ENCODE measurements at regions not wholly inside any gene's neighbourhood (a gene's known extent, or its start where the extent isn't known, plus 50 kb on each side); places are given as distances from the start of the nearest gene placed in this dataset.

DNA sequence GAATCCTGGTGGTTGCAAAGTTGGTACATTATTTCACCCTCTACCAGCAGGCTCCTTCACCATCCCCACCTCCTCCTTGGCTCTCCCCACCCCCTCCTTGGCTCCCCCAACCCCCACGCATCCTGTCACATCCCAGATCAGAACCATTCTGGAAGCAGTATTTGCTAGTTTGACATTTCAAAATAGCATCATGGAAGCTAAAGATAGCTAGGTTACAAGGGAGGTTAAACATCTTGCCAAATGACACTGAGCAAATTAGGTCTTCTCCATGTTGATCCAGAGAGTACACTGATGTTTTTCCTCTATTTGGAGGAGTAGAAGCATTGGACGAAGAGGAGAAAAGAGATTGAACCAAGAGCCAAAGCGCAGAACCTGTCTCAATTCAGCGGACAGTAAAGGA is 158.9 kb upstream of the FGGY start:
- no peak overlapping the region for H3K18ac ChIP-seq (ENCODE audit: extremely low read depth, low read length)
- DNase-seq (ENCODE audit: low read depth in 1 of 2, low spot score in 2 of 2) (no peak), FAIRE-seq (no peak)
- no peaks in the 10 kb centered on the region for H3K79me2 ChIP-seq (ENCODE audit: control insufficient read depth in 1 of 2, insufficient read depth in 2 of 2, low read length in 2 of 2)
- H2AFZ ChIP-seq (ENCODE audit: low read length): no peak overlapping the region
- no peak overlapping the region for H2BK20ac ChIP-seq (ENCODE audit: low read length)
- CTCF ChIA-PET (ENCODE audit: partially characterized antibody): no interaction called here
- peaks cover 2% of the 10 kb centered on the region; the same call in 1 of the 2 replicates for H3K23me2 ChIP-seq (ENCODE audit: low read depth, low read length)
- no peak overlapping the region for H3K14ac ChIP-seq (ENCODE audit: insufficient read length)
- no peak overlapping the region for H2BK120ac ChIP-seq (replicated peaks; ENCODE audit: low read depth, low read length)
- H3K4me1 ChIP-seq (replicated peaks in 1 of 4; ENCODE audit: control insufficient read depth in 3 of 4, insufficient read depth in 4 of 4, low read length in 3 of 4): peaks cover 0 to 4% (median 3%) of the 10 kb centered on the region in 4 experiments; a peak in 4 of 7 replicates
- no peak overlapping the region for H2BK5ac ChIP-seq (ENCODE audit: low read depth, low read length)
- no peak overlapping the region for H2BK12ac ChIP-seq (ENCODE audit: low read depth, low read length)
- no peak overlapping the region for H3K4me3 ChIP-seq (ENCODE audit: extremely low read depth in 1 of 4, insufficient read depth in 2 of 4, low read depth in 3 of 4, low read length in 4 of 4)
- H3K56ac ChIP-seq (replicated peaks; ENCODE audit: insufficient read length, low read depth, low read length): no peak overlapping the region
- no peaks in the 10 kb centered on the region for H4K20me1 ChIP-seq (replicated peaks in 1 of 2; ENCODE audit: control insufficient read depth in 1 of 2, insufficient read depth in 2 of 2, low read length in 2 of 2)
- no peak overlapping the region for H4K91ac ChIP-seq (replicated peaks; ENCODE audit: insufficient read length, low read length)
- no peak overlapping the region for H3K27ac ChIP-seq (ENCODE audit: low read depth, low read length)
- no peak overlapping the region for H3K9ac ChIP-seq (replicated peaks in 1 of 4; ENCODE audit: extremely low read depth in 1 of 4, low read depth in 3 of 4, low read length in 3 of 4)
- 97% methylated on average over 4 of the region's 4 CpGs; no CpG with 5 or more reads in 1 of the 2 experiments for WGBS, 2 experiments (ENCODE audit: extremely low coverage in 1 of 2, insufficient coverage in 1 of 2, insufficient read length in 1 of 2, insufficient replicate concordance in 2 of 2, low coverage in 1 of 2, low lambda C conversion rate in 2 of 2, missing lambda C conversion rate in 1 of 2)
- H3K79me1 ChIP-seq (ENCODE audit: low read depth, low read length): no peaks in the 10 kb centered on the region
- H3K27me3 ChIP-seq (replicated peaks in 1 of 4; ENCODE audit: control insufficient read depth in 3 of 4, extremely low read depth in 1 of 4, insufficient read depth in 3 of 4, low read length in 3 of 4): no peaks in the 10 kb centered on the region
- H4K5ac ChIP-seq (ENCODE audit: insufficient read length, low read depth, low read length): no peak overlapping the region
- H2BK15ac ChIP-seq (ENCODE audit: low read length): no peak overlapping the region
- no peak overlapping the region for H3K4me2 ChIP-seq (ENCODE audit: insufficient read depth in 1 of 2, low read depth in 2 of 2, low read length in 2 of 2)
- POLR2A ChIA-PET (ENCODE audit: partially characterized antibody): no interaction called here
- no peak overlapping the region for H4K8ac ChIP-seq (ENCODE audit: extremely low read depth, insufficient read depth, low read length)
- H3K4ac ChIP-seq (replicated peaks; ENCODE audit: insufficient read length, low read depth, low read length): no peak overlapping the region
- H2AK5ac ChIP-seq (ENCODE audit: low read depth, low read length): no peak overlapping the region
- no peak overlapping the region for H3K23ac ChIP-seq (ENCODE audit: insufficient read length)
- no peaks in the 10 kb centered on the region for H3K36me3 ChIP-seq (ENCODE audit: control insufficient read depth in 2 of 4, insufficient read depth in 4 of 4, low read length in 3 of 4)
- no peaks in the 10 kb centered on the region for H3K9me3 ChIP-seq (ENCODE audit: insufficient read depth in 2 of 2, low read depth in 1 of 2, low read length in 1 of 2)
- TF ChIP-seq, protein P1, sequence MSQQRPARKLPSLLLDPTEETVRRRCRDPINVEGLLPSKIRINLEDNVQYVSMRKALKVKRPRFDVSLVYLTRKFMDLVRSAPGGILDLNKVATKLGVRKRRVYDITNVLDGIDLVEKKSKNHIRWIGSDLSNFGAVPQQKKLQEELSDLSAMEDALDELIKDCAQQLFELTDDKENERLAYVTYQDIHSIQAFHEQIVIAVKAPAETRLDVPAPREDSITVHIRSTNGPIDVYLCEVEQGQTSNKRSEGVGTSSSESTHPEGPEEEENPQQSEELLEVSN (IDR thresholded peaks at IDR 0.05): no peak

Data from H1 (cell line).